Activated T-cell treated with anti-CD3 and anti-CD28 coated beads, Interleukin-2, amount 50 U/mL, for 72 hours (primary cell): ENCODE measurements at regions not wholly inside any gene's neighbourhood (a gene's known extent, or its start where the extent isn't known, plus 50 kb on each side); places are given as distances from the start of the nearest gene placed in this dataset.

Experiments used
- ATAC-seq, 2 donors: fragments of 150-1000 bp; cut with Tn5 transposase; replicated peaks in 1 of 2; 2 replicates each; pipeline ENCODE4 v1.10.0; 2021; ENCODE audit warnings: moderate library complexity in 2 of 2, mild to moderate bottlenecking in 1 of 2
- DNase-seq, 2 donors: peaks; one replicate each; pipeline ENCODE4 v3.0.0; 2021 to 2022; ENCODE audit warnings: mixed read lengths in 1 of 2
- H3K27ac Mint-ChIP-seq: one replicate; pipeline ENCODE4 v1.8.0; 2022; ENCODE audit warnings: mild to moderate bottlenecking, moderate library complexity, mixed read lengths
- H3K27me3 Mint-ChIP-seq: one replicate; pipeline ENCODE4 v1.8.0; 2022; ENCODE audit warnings: low read depth, mixed read lengths
- H3K36me3 Mint-ChIP-seq, 2 donors: one replicate each; pipeline ENCODE4 v1.8.0; 2022; ENCODE audit warnings: mixed read lengths in 2 of 2, mild to moderate bottlenecking in 1 of 2; ENCODE audit not compliant: insufficient read depth in 2 of 2
- H3K4me1 Mint-ChIP-seq: one replicate; pipeline ENCODE4 v1.8.0; 2022; ENCODE audit warnings: low read depth, mixed read lengths
- H3K4me3 Mint-ChIP-seq, 2 donors: one replicate each; pipeline ENCODE4 v1.8.0; 2022; ENCODE audit warnings: mild to moderate bottlenecking in 2 of 2, mixed read lengths in 2 of 2, moderate library complexity in 2 of 2
- H3K9me3 Mint-ChIP-seq, 2 donors: one replicate each; pipeline ENCODE4 v1.8.0; 2022; ENCODE audit warnings: mixed read lengths in 2 of 2

DNA sequence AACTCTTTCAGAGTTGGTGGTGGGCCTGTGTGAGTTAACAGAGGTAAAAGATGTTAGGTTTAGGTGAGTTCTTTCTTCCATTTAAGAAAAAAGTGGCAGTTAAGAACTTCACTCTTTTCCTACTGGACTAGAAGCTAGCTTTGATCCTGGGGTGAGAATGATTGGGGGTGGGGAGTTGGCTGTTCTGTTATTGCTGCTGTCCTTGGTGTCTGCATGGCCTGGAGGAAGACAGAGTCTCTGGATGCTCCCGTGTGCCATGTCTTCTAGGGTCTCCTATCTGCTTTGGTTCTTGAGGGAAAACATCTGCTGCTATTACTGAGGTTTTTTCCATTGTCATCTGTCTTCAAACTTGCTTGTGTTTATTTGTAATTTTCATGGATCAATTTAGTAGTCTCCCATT, 275.7 kb downstream of the HLX start:
- peaks cover 0 to 2% of the 10 kb centered on the region in 2 donors for H3K9me3 Mint-ChIP-seq
- no peaks in the 10 kb centered on the region for H3K4me1 Mint-ChIP-seq
- H3K27me3 Mint-ChIP-seq, result no peaks in the 10 kb centered on the region
- H3K36me3 Mint-ChIP-seq, result no peaks in the 10 kb centered on the region
- DNase-seq (no peak), ATAC-seq (no peak)
- no peak overlapping the region for H3K27ac Mint-ChIP-seq
- H3K4me3 Mint-ChIP-seq, result no peak overlapping the region

DNA sequence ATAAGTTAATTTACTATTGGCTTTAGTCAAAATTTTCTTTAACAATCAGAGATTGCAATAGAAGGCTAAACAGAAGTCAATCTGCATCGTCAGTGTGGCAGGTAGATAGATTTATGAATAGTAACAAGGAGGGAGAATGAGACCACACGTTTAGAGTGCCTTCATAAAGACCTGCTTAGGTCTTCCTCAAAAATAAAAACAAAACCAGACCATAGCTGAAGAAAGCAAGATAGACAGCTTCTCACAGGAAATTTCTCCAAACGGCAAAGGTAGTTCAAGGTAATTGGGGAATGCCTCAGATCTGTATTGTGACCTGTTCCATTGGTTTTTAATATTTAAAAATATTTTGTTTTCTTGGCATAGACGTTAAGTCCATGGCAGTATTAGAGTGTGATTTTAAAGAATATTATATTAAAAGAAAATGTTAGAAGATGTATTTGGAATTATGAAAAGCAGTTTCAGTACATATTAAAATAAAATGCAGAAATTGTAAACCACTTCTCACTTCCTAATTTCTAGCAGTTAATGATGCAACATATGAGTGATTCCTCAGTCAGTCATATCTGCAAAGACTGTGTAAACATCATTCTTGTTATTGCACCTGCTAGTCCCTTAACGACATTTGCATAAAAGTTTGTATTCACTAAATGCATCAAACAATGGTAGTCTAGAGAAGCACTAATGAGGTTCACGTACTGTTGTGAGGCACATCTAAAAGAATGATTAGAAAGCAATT, 278.0 kb downstream of the HLX start:
- DNase-seq (no peak), ATAC-seq (no peak)
- Mint-ChIP-seq H3K9me3 (peaks cover 0 to 1% of the 10 kb centered on the region in 2 donors), H3K27me3 (peaks cover 13% of the 10 kb centered on the region), H3K36me3 (no peaks in the 10 kb centered on the region), H3K4me1 (no peaks in the 10 kb centered on the region), H3K4me3 (no peak overlapping the region), H3K27ac (no peak overlapping the region)

- ATAC-seq (no peak), DNase-seq (no peak)
- no peaks in the 10 kb centered on the region for H3K36me3 Mint-ChIP-seq
- peaks cover 16% of the 10 kb centered on the region for H3K27me3 Mint-ChIP-seq
- H3K4me3 Mint-ChIP-seq, result no peak overlapping the region
- no peak overlapping the region for H3K27ac Mint-ChIP-seq
- H3K4me1 Mint-ChIP-seq, result no peaks in the 10 kb centered on the region
- H3K9me3 Mint-ChIP-seq, result peaks cover 0 to 1% of the 10 kb centered on the region in 2 donors
Measured at GRCh38 chr1:221159608-221160007, 280.4 kb downstream of the HLX start.

DNA sequence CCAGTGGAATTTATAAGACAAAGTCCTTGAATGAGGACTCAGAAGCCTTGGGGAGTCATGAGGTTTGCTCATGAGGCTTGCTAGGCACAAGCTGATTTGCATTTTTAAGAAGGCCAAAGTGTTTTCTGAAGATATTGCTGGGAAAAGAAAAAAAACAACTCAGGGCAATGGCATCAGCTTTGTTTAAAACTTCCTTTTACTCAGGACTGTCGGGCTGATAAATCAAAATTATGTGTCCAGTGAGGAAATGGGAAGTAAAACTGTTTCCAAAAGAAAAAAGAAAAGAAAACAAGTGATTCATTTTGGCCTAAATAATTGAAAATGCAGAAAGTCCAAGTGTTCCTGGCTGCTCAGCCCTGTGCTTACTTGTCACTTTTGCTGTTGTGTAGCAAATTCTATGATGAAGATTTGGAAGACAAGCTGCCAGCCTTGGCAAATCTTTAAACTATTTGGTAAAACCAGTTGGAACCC, 282.4 kb downstream of the HLX start:
- Mint-ChIP-seq H3K4me1 (no peaks in the 10 kb centered on the region), H3K4me3 (no peak overlapping the region), H3K27ac (no peak overlapping the region), H3K36me3 (no peaks in the 10 kb centered on the region), H3K27me3 (peaks cover 16% of the 10 kb centered on the region), H3K9me3 (peaks cover 0 to 3% of the 10 kb centered on the region in 2 donors)
- ATAC-seq (no peak), DNase-seq (no peak)

- Mint-ChIP-seq H3K9me3 (peaks cover 0 to 3% of the 10 kb centered on the region in 2 donors), H3K36me3 (no peaks in the 10 kb centered on the region), H3K4me3 (no peak overlapping the region), H3K27me3 (peaks cover 16% of the 10 kb centered on the region), H3K27ac (no peak overlapping the region), H3K4me1 (no peaks in the 10 kb centered on the region)
- DNase-seq (no peak), ATAC-seq (no peak)
Measured at GRCh38 chr1:221162352-221162751, 283.1 kb downstream of the HLX start.

- Mint-ChIP-seq H3K9me3 (peaks cover 0 to 3% of the 10 kb centered on the region in 2 donors), H3K36me3 (no peaks in the 10 kb centered on the region)
Measured at GRCh38 chr1:221162939-221163338, 283.7 kb downstream of the HLX start.

DNA sequence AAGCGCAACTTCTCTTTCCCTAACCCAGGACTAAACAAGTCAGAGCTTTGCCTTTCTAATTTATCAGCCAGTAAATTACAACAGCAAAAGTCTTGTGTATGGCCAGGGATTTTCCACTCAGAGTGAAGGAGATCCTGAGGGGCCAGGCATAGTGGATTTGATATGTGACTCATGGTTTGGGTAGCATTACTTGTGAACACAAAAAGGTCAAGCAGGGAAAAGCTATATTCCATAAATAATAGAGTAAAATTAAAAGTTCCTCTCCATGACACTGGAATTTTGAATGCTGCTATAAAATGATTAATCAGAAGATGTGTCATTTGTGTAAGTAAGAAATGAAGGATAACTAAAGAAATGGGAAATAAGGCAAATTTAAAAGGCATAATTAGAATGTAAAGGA, 284.8 kb downstream of the HLX start:
- Mint-ChIP-seq H3K27me3 (peaks cover 16% of the 10 kb centered on the region), H3K9me3 (peaks cover 0 to 3% of the 10 kb centered on the region in 2 donors), H3K4me3 (no peak overlapping the region), H3K4me1 (no peaks in the 10 kb centered on the region), H3K36me3 (no peaks in the 10 kb centered on the region), H3K27ac (no peak overlapping the region)
- ATAC-seq (no peak), DNase-seq (no peak)

More at GRCh38 chr1:221162939-221163338, 283.7 kb downstream of the HLX start:
- no peaks in the 10 kb centered on the region for H3K4me1 Mint-ChIP-seq
- H3K4me3 Mint-ChIP-seq, result no peak overlapping the region
- H3K27me3 Mint-ChIP-seq, result peaks cover 16% of the 10 kb centered on the region
- DNase-seq (no peak), ATAC-seq (no peak)
- no peak overlapping the region for H3K27ac Mint-ChIP-seq

- peaks cover 16% of the 10 kb centered on the region for H3K27me3 Mint-ChIP-seq
- peaks cover 0 to 3% of the 10 kb centered on the region in 2 donors for H3K9me3 Mint-ChIP-seq
- DNase-seq (no peak), ATAC-seq (no peak)
- no peaks in the 10 kb centered on the region for H3K4me1 Mint-ChIP-seq
- no peak overlapping the region for H3K4me3 Mint-ChIP-seq
- H3K36me3 Mint-ChIP-seq, result no peaks in the 10 kb centered on the region
- no peak overlapping the region for H3K27ac Mint-ChIP-seq
Measured at GRCh38 chr1:221164951-221165838, 286.0 kb downstream of the HLX start.

- peaks cover 0 to 3% of the 10 kb centered on the region in 2 donors for H3K9me3 Mint-ChIP-seq
- no peak for DNase-seq
- H3K36me3 Mint-ChIP-seq, result no peaks in the 10 kb centered on the region
- peaks cover 16% of the 10 kb centered on the region for H3K27me3 Mint-ChIP-seq
- no peak for ATAC-seq
- H3K27ac Mint-ChIP-seq, result no peak overlapping the region
- H3K4me1 Mint-ChIP-seq, result no peaks in the 10 kb centered on the region
- H3K4me3 Mint-ChIP-seq, result no peak overlapping the region
Measured at GRCh38 chr1:221165839-221166500, 286.7 kb downstream of the HLX start.

GRCh38 chr1:221166559-221167318, 287.5 kb downstream of the HLX start:
- H3K4me3 Mint-ChIP-seq, result no peak overlapping the region
- no peak for DNase-seq
- H3K36me3 Mint-ChIP-seq, result peaks cover 0 to 2% of the 10 kb centered on the region in 2 donors
- no peaks in the 10 kb centered on the region for H3K4me1 Mint-ChIP-seq
- peaks cover 8% of the 10 kb centered on the region for H3K27me3 Mint-ChIP-seq
- peaks cover 5% of the 10 kb centered on the region in 2 donors for H3K9me3 Mint-ChIP-seq
- ATAC-seq, result no peak
- no peak overlapping the region for H3K27ac Mint-ChIP-seq

- Mint-ChIP-seq H3K27ac (no peak overlapping the region), H3K27me3 (no peaks in the 10 kb centered on the region), H3K9me3 (peaks cover 5 to 9% of the 10 kb centered on the region in 2 donors), H3K4me3 (no peak overlapping the region), H3K36me3 (peaks cover 0 to 2% of the 10 kb centered on the region in 2 donors), H3K4me1 (no peaks in the 10 kb centered on the region)
- no peak for ATAC-seq
- no peak for DNase-seq
Measured at GRCh38 chr1:221169447-221169889, 290.2 kb downstream of the HLX start.

- H3K27me3 Mint-ChIP-seq, result no peaks in the 10 kb centered on the region
- no peak for ATAC-seq
- peaks cover 3 to 9% of the 10 kb centered on the region in 2 donors for H3K9me3 Mint-ChIP-seq
- no peak for DNase-seq
- H3K4me1 Mint-ChIP-seq, result no peaks in the 10 kb centered on the region
- no peak overlapping the region for H3K4me3 Mint-ChIP-seq
- no peak overlapping the region for H3K27ac Mint-ChIP-seq
- H3K36me3 Mint-ChIP-seq, result peaks cover 0 to 2% of the 10 kb centered on the region in 2 donors
Measured at GRCh38 chr1:221170171-221170570, 290.9 kb downstream of the HLX start.
